ENCODE measurements at regions not wholly inside any gene's neighbourhood (a gene's known extent, or its start where the extent isn't known, plus 50 kb on each side); places are given as distances from the start of the nearest gene placed in this dataset.

DNA sequence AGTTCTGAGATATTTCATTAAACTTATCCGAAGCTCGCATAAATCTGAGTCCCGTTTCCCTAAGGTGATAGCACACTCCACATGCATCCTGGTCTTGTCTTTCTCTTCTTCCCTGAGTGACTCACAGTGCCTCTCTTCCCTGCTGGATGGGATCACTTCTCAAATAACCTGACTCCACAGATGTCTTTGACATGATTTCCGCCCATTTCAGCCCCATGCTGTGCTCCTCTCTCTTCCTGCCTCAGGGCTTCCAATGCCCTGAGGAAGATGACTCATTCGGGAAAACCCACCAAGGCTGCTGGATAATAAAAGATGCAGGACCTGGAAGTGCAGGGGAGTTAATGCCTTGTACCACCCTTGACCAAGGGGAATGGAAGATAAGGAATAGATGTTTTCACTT lies 441.7 kb upstream of the SOX11 start:
- no peak for DNase-seq (ENCODE audit: insufficient read length, low spot score)
- TF ChIP-seq, protein P1, sequence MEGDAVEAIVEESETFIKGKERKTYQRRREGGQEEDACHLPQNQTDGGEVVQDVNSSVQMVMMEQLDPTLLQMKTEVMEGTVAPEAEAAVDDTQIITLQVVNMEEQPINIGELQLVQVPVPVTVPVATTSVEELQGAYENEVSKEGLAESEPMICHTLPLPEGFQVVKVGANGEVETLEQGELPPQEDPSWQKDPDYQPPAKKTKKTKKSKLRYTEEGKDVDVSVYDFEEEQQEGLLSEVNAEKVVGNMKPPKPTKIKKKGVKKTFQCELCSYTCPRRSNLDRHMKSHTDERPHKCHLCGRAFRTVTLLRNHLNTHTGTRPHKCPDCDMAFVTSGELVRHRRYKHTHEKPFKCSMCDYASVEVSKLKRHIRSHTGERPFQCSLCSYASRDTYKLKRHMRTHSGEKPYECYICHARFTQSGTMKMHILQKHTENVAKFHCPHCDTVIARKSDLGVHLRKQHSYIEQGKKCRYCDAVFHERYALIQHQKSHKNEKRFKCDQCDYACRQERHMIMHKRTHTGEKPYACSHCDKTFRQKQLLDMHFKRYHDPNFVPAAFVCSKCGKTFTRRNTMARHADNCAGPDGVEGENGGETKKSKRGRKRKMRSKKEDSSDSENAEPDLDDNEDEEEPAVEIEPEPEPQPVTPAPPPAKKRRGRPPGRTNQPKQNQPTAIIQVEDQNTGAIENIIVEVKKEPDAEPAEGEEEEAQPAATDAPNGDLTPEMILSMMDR (IDR thresholded peaks at IDR 0.05; ENCODE audit: insufficient read depth, missing control alignments): no peak
- no peak for FAIRE-seq

DNA sequence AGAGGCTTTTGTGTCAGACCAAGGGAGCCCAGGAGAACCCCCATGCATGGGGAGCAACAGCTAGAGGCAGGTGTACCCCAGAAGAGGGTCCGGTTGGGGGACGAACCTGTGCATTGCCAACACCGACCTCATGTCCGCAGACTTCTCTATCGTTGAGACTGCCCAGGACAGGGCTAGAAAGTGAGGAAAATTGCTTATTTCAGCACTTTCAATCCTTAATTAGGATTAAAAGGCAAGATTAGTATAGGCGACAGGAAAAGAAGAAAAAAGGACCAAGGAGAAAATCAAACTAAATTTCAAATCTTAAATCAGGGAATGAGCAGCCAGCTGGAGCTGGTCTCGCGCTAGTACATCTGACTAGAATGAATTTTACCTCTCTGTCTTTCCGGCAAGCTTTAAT lies 438.9 kb upstream of the SOX11 start:
- DNase-seq (ENCODE audit: insufficient read length, low spot score) (no peak), FAIRE-seq (no peak)
- TF ChIP-seq, protein P1 (IDR thresholded peaks at IDR 0.05; ENCODE audit: insufficient read depth, missing control alignments): no peak

DNA sequence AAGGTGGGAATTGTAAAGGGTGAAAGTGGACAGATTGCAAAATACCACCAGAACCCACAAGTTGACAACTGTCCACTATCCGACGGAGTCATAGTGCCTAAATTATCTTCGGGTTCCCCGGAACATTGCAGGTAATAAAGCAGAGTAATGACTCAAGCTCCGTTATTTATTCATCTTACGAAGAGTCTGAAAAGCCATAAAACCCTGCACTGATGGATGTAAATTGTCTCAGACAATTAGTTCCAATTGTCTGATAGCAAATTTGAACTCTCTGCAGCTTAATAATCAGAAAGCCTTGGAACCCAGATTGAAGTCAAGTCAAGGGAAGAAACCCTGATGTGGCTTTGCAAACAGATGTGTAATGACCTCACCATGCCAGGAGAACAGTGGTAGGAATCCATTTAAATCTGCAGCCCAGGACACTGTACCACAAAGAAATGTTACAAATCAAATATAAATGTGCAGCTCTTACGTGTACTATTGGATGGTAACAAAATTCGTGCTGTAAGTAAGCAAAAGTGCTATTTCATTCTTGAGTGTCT lies 437.3 kb upstream of the SOX11 start:
- TF ChIP-seq, protein P1 (IDR thresholded peaks at IDR 0.05; ENCODE audit: insufficient read depth, missing control alignments): no peak
- FAIRE-seq (no peak), DNase-seq (ENCODE audit: insufficient read length, low spot score) (no peak)

DNA sequence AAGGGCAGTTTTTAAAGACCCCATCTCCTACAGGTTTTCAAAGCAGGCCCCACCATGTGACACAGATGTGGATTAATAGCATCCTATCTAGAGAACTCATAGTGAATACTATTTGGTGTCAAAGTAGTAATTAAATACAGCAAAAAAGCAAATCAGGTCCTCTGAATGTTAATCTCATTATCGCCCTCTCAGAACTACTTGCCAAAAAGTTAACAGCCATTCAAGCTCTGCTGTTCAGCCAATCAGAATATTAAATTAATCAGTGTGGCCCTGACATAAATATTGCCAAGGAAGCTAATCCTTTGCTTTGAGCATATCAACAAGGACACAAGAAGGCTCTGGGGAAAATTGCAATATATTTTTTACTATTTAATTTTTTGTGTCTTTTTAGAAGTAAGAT lies 428.9 kb upstream of the SOX11 start:
- no peak for DNase-seq (ENCODE audit: insufficient read length, low spot score)
- FAIRE-seq: no peak
- TF ChIP-seq, protein P1 (IDR thresholded peaks at IDR 0.05; ENCODE audit: insufficient read depth, missing control alignments): no peak

GRCh38 chr2:5264361-5264760 lies 427.8 kb upstream of the SOX11 start:
- TF ChIP-seq, protein P1 (IDR thresholded peaks at IDR 0.05; ENCODE audit: insufficient read depth, missing control alignments): no peak
- DNase-seq (ENCODE audit: insufficient read length, low spot score): no peak
- FAIRE-seq: no peak

- TF ChIP-seq, protein P1 (IDR thresholded peaks at IDR 0.05; ENCODE audit: insufficient read depth, missing control alignments): no peak
- no peak for FAIRE-seq
Measured at GRCh38 chr2:5285061-5285460, 407.1 kb upstream of the SOX11 start.

GRCh38 chr2:5285872-5286769 lies 406.1 kb upstream of the SOX11 start:
- no peak for FAIRE-seq
- DNase-seq (ENCODE audit: insufficient read length, low spot score): no peak

More at GRCh38 chr2:5285061-5285460, 407.1 kb upstream of the SOX11 start:
- DNase-seq (ENCODE audit: insufficient read length, low spot score): no peak

More at GRCh38 chr2:5285872-5286769, 406.1 kb upstream of the SOX11 start:
- TF ChIP-seq, protein P1 (IDR thresholded peaks at IDR 0.05; ENCODE audit: insufficient read depth, missing control alignments): no peak

All from D721Med (cell line).